HCT116 (cell line): ENCODE measurements at regions not wholly inside any gene's neighbourhood (a gene's known extent, or its start where the extent isn't known, plus 50 kb on each side); places are given as distances from the start of the nearest gene placed in this dataset.

Experiments
- ATAC-seq: fragments of 200-7000 bp; cut with Tn5 transposase; 2 replicates; pipeline ENCODE4 v1.9.1; 2020; ENCODE audit warnings: mild to moderate bottlenecking, moderate library complexity
- BruUV-seq: library from RNA; stranded (reverse); fragments of 400-500 nt; replicated peaks from 2 replicates; lab custom pipeline; 2021; lab: Mats Ljungman, UMichigan
- CTCF ChIA-PET: fragments of 300-600 bp; sonication (Branson Sonifier 250); formaldehyde crosslinking; loops from one replicate; lab custom pipeline; 2021; ENCODE audit warnings: antibody characterized with exemption; lab: Charles Lee
- POLR2A ChIA-PET: fragments of 300-600, 350-600 bp; sonication (Branson Sonifier 250); formaldehyde crosslinking; loops from one replicate; lab custom pipeline; 2021; ENCODE audit warnings: antibody characterized with exemption; lab: Charles Lee
- RAD21 ChIA-PET, 2 experiments: fragments of 300-600 bp; sonication (Branson Sonifier 250); formaldehyde crosslinking; loops; one replicate each; lab custom pipeline; 2023; ENCODE audit warnings: low total read pairs in 2 of 2; ENCODE audit not compliant: uncharacterized antibody in 2 of 2, unreplicated experiment in 2 of 2, low non-redundant PET in 1 of 2; lab: Charles Lee
- DNase-seq: peaks from one replicate; pipeline ENCODE4 v3.0.0-alpha.2; 2010; ENCODE audit warnings: low read depth, low spot score
- H2AFZ ChIP-seq: fragments of 200-600 bp; shearing (Covaris generic), sonication (generic); 2 replicates; pipeline ENCODE4 v1.6.1; 2017; ENCODE audit warnings: low read depth, mixed run types, mixed read lengths, antibody characterized with exemption, low read length; ENCODE audit not compliant: poor library complexity, severe bottlenecking
- H3K27ac ChIP-seq: 2 replicates; pipeline ENCODE4 v1.5.1; 2012; ENCODE audit warnings: low read depth, low read length
- H3K27me3 ChIP-seq: fragments of 200-600 bp; sonication (generic); 2 replicates; pipeline ENCODE4 v1.6.1; 2016; ENCODE audit warnings: mixed run types, low read length, mixed read lengths; ENCODE audit not compliant: insufficient read depth
- H3K36me3 ChIP-seq, 2 experiments: fragments of 200-500 bp in 1 of 2; fragments of 200-600 bp in 1 of 2; sonication (Bioruptor generic) in 1 of 2; sonication (generic) in 1 of 2; 2 replicates each; pipeline versions ENCODE4 v1.5.1 to v1.6.1; 2014 to 2016; ENCODE audit warnings: low read length in 2 of 2, inconsistent platforms in 1 of 2, mixed read lengths in 1 of 2, mixed run types in 1 of 2; ENCODE audit not compliant: insufficient read depth in 2 of 2, control insufficient read depth in 1 of 2
- H3K4me1 ChIP-seq, 2 experiments: fragments of 200-600 bp in 1 of 2; sonication (generic) in 1 of 2; 2 replicates each; pipeline versions ENCODE4 v1.5.1 to v1.6.1; 2012 to 2017; ENCODE audit warnings: low read length in 2 of 2, inconsistent platforms in 1 of 2, mild to moderate bottlenecking in 1 of 2, mixed read lengths in 1 of 2, mixed run types in 1 of 2, moderate library complexity in 1 of 2; ENCODE audit not compliant: insufficient read depth in 2 of 2, control insufficient read depth in 1 of 2
- H3K4me2 ChIP-seq: fragments of 200-600 bp; sonication (generic); 2 replicates; pipeline ENCODE4 v1.6.1; 2017; ENCODE audit warnings: mixed run types, low read length, mixed read lengths
- H3K4me3 ChIP-seq, 2 experiments: fragments of 200-600 bp in 1 of 2; sonication (generic) in 1 of 2; replicated peaks in 1 of 2; 2 replicates each; pipeline ENCODE4 v1.5.1; 2011 to 2016; ENCODE audit warnings: low read length in 2 of 2, control low read depth in 1 of 2, low read depth in 1 of 2, mild to moderate bottlenecking in 1 of 2, mixed read lengths in 1 of 2, mixed run types in 1 of 2
- H3K79me2 ChIP-seq: fragments of 200-600 bp; sonication (generic); 2 replicates; pipeline ENCODE4 v1.6.1; 2017; ENCODE audit warnings: mild to moderate bottlenecking, mixed run types, low read length, moderate library complexity, mixed read lengths; ENCODE audit not compliant: insufficient read depth
- H3K9ac ChIP-seq: fragments of 200-600 bp; sonication (generic); 2 replicates; pipeline ENCODE4 v1.6.1; 2016; ENCODE audit warnings: low read length, mixed read lengths
- H3K9me2 ChIP-seq: fragments of 200-600 bp; sonication (generic), shearing (Covaris generic); 2 replicates; pipeline ENCODE4 v1.6.1; 2017; ENCODE audit warnings: mixed run types, mild to moderate bottlenecking, moderate library complexity; ENCODE audit not compliant: insufficient read depth
- H3K9me3 ChIP-seq, 2 experiments: fragments of 200-500 bp in 1 of 2; fragments of 200-600 bp in 1 of 2; sonication (Bioruptor generic) in 1 of 2; sonication (generic) in 1 of 2; 2 replicates each; pipeline ENCODE4 v1.6.1; 2014 to 2017; ENCODE audit warnings: low read length in 2 of 2, mixed read lengths in 2 of 2, inconsistent platforms in 1 of 2, low read depth in 1 of 2, mild to moderate bottlenecking in 1 of 2, mixed run types in 1 of 2, moderate library complexity in 1 of 2; ENCODE audit not compliant: control insufficient read depth in 1 of 2, insufficient read depth in 1 of 2
- H4K20me1 ChIP-seq: fragments of 200-600 bp; sonication (generic), shearing (Covaris generic); 2 replicates; pipeline ENCODE4 v1.6.1; 2017; ENCODE audit warnings: mixed run types, mild to moderate bottlenecking, moderate library complexity; ENCODE audit not compliant: insufficient read depth
- CBX3 ChIP-seq: IDR thresholded peaks from 2 replicates; pipeline ENCODE4 v1.6.1; 2012; ENCODE audit warnings: low read depth
- CTCF ChIP-seq, 3 experiments: fragments of 200-600 bp in 1 of 3; sonication (generic) in 1 of 3; IDR thresholded peaks in 2 of 3; conservative IDR thresholded peaks in 1 of 3; 2 replicates each; pipeline ENCODE4 v1.5.1; 2012 to 2017; ENCODE audit warnings: low read depth in 2 of 3, low read length in 2 of 3, antibody characterized with exemption in 1 of 3, borderline replicate concordance in 1 of 3, control low read depth in 1 of 3, mild to moderate bottlenecking in 1 of 3, mixed read lengths in 1 of 3, mixed run types in 1 of 3, moderate library complexity in 1 of 3; ENCODE audit not compliant: insufficient read depth in 1 of 3
- EGR1 ChIP-seq: IDR thresholded peaks from 2 replicates; pipeline ENCODE4 v1.6.1; 2012; ENCODE audit warnings: low read depth
- FOSL1 ChIP-seq: IDR thresholded peaks from 2 replicates; pipeline ENCODE4 v1.6.1; 2012; ENCODE audit warnings: low read depth
- POLR2A ChIP-seq: IDR thresholded peaks from 2 replicates; pipeline ENCODE4 v1.7.0; 2011; ENCODE audit warnings: borderline replicate concordance; ENCODE audit not compliant: insufficient read depth, insufficient read length; ENCODE audit errors: extremely low read depth
- POLR2AphosphoS5 ChIP-seq: IDR thresholded peaks from 2 replicates; pipeline ENCODE4 v1.6.1; 2011; ENCODE audit warnings: mild to moderate bottlenecking, low read depth, low read length, moderate library complexity
- RAD21 ChIP-seq: IDR thresholded peaks from 2 replicates; pipeline ENCODE4 v1.6.1; 2012; ENCODE audit warnings: low read depth, mild to moderate bottlenecking
- SIN3A ChIP-seq: IDR thresholded peaks from 2 replicates; pipeline ENCODE4 v1.6.1; 2012; ENCODE audit warnings: low read depth
- SP1 ChIP-seq: IDR thresholded peaks from 2 replicates; pipeline ENCODE4 v1.6.1; 2012; ENCODE audit warnings: low read depth
- SRF ChIP-seq: IDR thresholded peaks from 2 replicates; pipeline ENCODE4 v1.6.1; 2012; ENCODE audit warnings: low read depth
- YY1 ChIP-seq: IDR thresholded peaks from 2 replicates; pipeline ENCODE4 v1.6.1; 2011; ENCODE audit warnings: low read length, low read depth, moderate library complexity, mild to moderate bottlenecking; ENCODE audit not compliant: insufficient replicate concordance; ENCODE audit errors: extremely low read depth
- intact Hi-C: fragments of 100-400 bp; cut with micrococcal nuclease; formaldehyde crosslinking; loops from 2 replicates; pipeline ENCODE4 v1.10.0; 2022

GRCh38 chr20:50254466-50255079, 63.9 kb downstream of the CEBPB start:
- Histone ChIP-seq H3K4me3 (no peak overlapping the region), H2AFZ (no peak overlapping the region), H3K9ac (no peak overlapping the region), H3K4me1 (peaks cover 1 to 21% of the 10 kb centered on the region in 2 experiments; a peak in 3 of 4 replicates), H3K9me2 (no peaks in the 10 kb centered on the region), H3K9me3 (no peaks in the 10 kb centered on the region), H3K4me2 (no peak overlapping the region), H3K79me2 (no peaks in the 10 kb centered on the region), H3K36me3 (no peaks in the 10 kb centered on the region), H3K27ac (no peak overlapping the region), H4K20me1 (no peaks in the 10 kb centered on the region), H3K27me3 (no peaks in the 10 kb centered on the region)
- ChIA-PET RAD21 (no interaction called here), POLR2A (no interaction called here), CTCF (interaction anchor here (0.7 kb wide), 1 partner anchor 27 kb away, joined by 3 read pairs; no protein-coding TSS in a partner anchor)
- intact Hi-C loops = no loop called here
- no TSS peak for BruUV-seq
- DNase-seq = no peak
- no peak for ATAC-seq
- no peak for TF ChIP-seq POLR2AphosphoS5

- no TSS peak for BruUV-seq
- H3K9me2 ChIP-seq = no peaks in the 10 kb centered on the region
- H3K36me3 ChIP-seq = no peaks in the 10 kb centered on the region
- peaks cover 16 to 42% of the 10 kb centered on the region in 2 experiments for H3K4me1 ChIP-seq
- TF ChIP-seq SRF (no peak), POLR2A (no peak), YY1 (no peak), SP1 (no peak), POLR2AphosphoS5 (no peak), CBX3 (no peak), SIN3A (no peak), FOSL1 (no peak), EGR1 (no peak), RAD21 (no peak), CTCF (IDR thresholded peaks at IDR 0.05 in 2 of 3, conservative IDR thresholded peaks at IDR 0.05 in 1 of 3; ENCODE audit: borderline replicate concordance in 1 of 3, insufficient read depth in 1 of 3, low read depth in 2 of 3, low read length in 2 of 3) (no peak)
- H4K20me1 ChIP-seq = no peaks in the 10 kb centered on the region
- no peak overlapping the region for H3K4me3 ChIP-seq
- ChIA-PET CTCF (interaction anchor here (0.9 kb wide), 1 partner anchor 11 kb away, joined by 3 read pairs; no protein-coding TSS in a partner anchor), RAD21 (no interaction called here), POLR2A (interaction anchor here (0.8 to 1.4 kb wide), 3 partner anchors 9 to 66 kb away, joined by 3 to 5 read pairs (median 4); partner anchors contain the start of gene CEBPB)
- no peaks in the 10 kb centered on the region for H3K9me3 ChIP-seq
- H3K27me3 ChIP-seq = no peaks in the 10 kb centered on the region
- no peaks in the 10 kb centered on the region for H3K79me2 ChIP-seq
- peak overlapping the region; percentile 19 for H2AFZ ChIP-seq
- no peak for DNase-seq
- H3K27ac ChIP-seq = no peak overlapping the region
- no peak overlapping the region for H3K9ac ChIP-seq
- peak overlapping the region; percentile 16; the same call in 1 of the 2 replicates for H3K4me2 ChIP-seq
- ATAC-seq = peak; percentile 49; the same call in 1 of the 2 replicates
- intact Hi-C loops = no loop called here
Measured at GRCh38 chr20:50256577-50256976, 65.9 kb downstream of the CEBPB start.
